GM18867 (cell line): ENCODE measurements at regions not wholly inside any gene's neighbourhood (a gene's known extent, or its start where the extent isn't known, plus 50 kb on each side); places are given as distances from the start of the nearest gene placed in this dataset.

Source experiments
- ATAC-seq: cut with Tn5 transposase; IDR thresholded peaks from one replicate; pipeline ENCODE4 v1.9.1; 2021; ENCODE audit warnings: mild to moderate bottlenecking, moderate library complexity; ENCODE audit not compliant: unreplicated experiment

- peak; percentile 45 for ATAC-seq
Observed at GRCh38 chr6:26196846-26197635, 109.8 kb downstream of the HFE start.

GRCh38 chr6:26197636-26197932 is 110.4 kb downstream of the HFE start:
- no peak for ATAC-seq

GRCh38 chr6:26197933-26198721 is 110.9 kb downstream of the HFE start:
- ATAC-seq, result no peak

GRCh38 chr6:26198722-26199056 is 111.5 kb downstream of the HFE start:
- no peak for ATAC-seq

GRCh38 chr6:26199057-26199772 is 112.0 kb downstream of the HFE start:
- ATAC-seq, result peak; percentile 58

- ATAC-seq, result no peak
Observed at GRCh38 chr6:26199773-26200764, 112.8 kb downstream of the HFE start.

GRCh38 chr6:26200918-26201721 is 113.9 kb downstream of the HFE start:
- no peak for ATAC-seq

GRCh38 chr6:26202201-26202611 is 115.0 kb downstream of the HFE start:
- ATAC-seq, result no peak

- no peak for ATAC-seq
Observed at GRCh38 chr6:26202811-26203583, 115.8 kb downstream of the HFE start.

- ATAC-seq, result peak; percentile 54
Observed at GRCh38 chr6:26204332-26205160, 117.3 kb downstream of the HFE start.

GRCh38 chr6:26205161-26205624 is 118.0 kb downstream of the HFE start:
- peak; percentile 39 for ATAC-seq

- ATAC-seq, result peak; percentile 4
Observed at GRCh38 chr6:26205625-26206574, 118.7 kb downstream of the HFE start.

- no peak for ATAC-seq
Observed at GRCh38 chr6:26206868-26207801, 119.9 kb downstream of the HFE start.

- ATAC-seq, result no peak
Observed at GRCh38 chr6:26211963-26212362, 124.7 kb downstream of the HFE start.

- ATAC-seq, result no peak
Observed at GRCh38 chr6:26213334-26214075, 126.3 kb downstream of the HFE start.
